SK-N-SH treated with all-trans-retinoic acid at 6 μM for 48 hours (cell line): ENCODE measurements at regions not wholly inside any gene's neighbourhood (a gene's known extent, or its start where the extent isn't known, plus 50 kb on each side); places are given as distances from the start of the nearest gene placed in this dataset.
"Not testable (repeated sequence)": the region's sequence is repeated elsewhere in the genome, so short reads cannot be mapped to it uniquely, and the experiment has no call there.

Experiments used
- ATAC-seq: fragments of 200-7000 bp; cut with Tn5 transposase; 3 replicates; pipeline ENCODE4 v1.9.1; 2020; ENCODE audit warnings: mild to moderate bottlenecking, moderate library complexity
- ARNTL ChIP-seq: fragments of 450-650 bp; formaldehyde crosslinking; IDR thresholded peaks from 2 replicates; pipeline ENCODE4 v1.5.0; 2020; ENCODE audit warnings: low read depth, mild to moderate bottlenecking, moderate library complexity, borderline replicate concordance
- BACH2 ChIP-seq: fragments of 250-450 bp; sonication (Bioruptor Pico); IDR thresholded peaks from 2 replicates; pipeline ENCODE4 v1.9.0; 2021; ENCODE audit warnings: mild to moderate bottlenecking, borderline replicate concordance
- CSDC2 ChIP-seq: fragments of 250-450 bp; sonication (Bioruptor Pico); IDR thresholded peaks from 2 replicates; pipeline ENCODE4 v1.5.0; 2020; ENCODE audit warnings: mild to moderate bottlenecking, moderate library complexity
- ESRRG ChIP-seq: fragments of 250-450 bp; sonication (Bioruptor Pico); IDR thresholded peaks from 2 replicates; pipeline ENCODE4 v1.6.1; 2021; ENCODE audit warnings: mild to moderate bottlenecking
- GLIS3 ChIP-seq: fragments of 250-450 bp; sonication (Bioruptor Pico); IDR thresholded peaks from 2 replicates; pipeline ENCODE4 v1.5.0; 2020; ENCODE audit warnings: mild to moderate bottlenecking, moderate library complexity
- ISL1 ChIP-seq: fragments of 250-450 bp; sonication (Bioruptor Pico); IDR thresholded peaks from 2 replicates; pipeline ENCODE4 v2.1.2; 2022; ENCODE audit warnings: mild to moderate bottlenecking, moderate library complexity
- OSR1 ChIP-seq: fragments of 250-450 bp; sonication (Bioruptor Pico); IDR thresholded peaks from 2 replicates; pipeline ENCODE4 v1.8.0; 2022; ENCODE audit warnings: moderate library complexity, mild to moderate bottlenecking, inconsistent platforms
- PPARA ChIP-seq: fragments of 250-450 bp; sonication (Bioruptor Pico); IDR thresholded peaks from 2 replicates; pipeline ENCODE4 v1.5.0; 2020; ENCODE audit warnings: mild to moderate bottlenecking, borderline replicate concordance
- RARB ChIP-seq: fragments of 250-450 bp; sonication (Bioruptor Pico); IDR thresholded peaks from 2 replicates; pipeline ENCODE4 v1.8.0; 2021; ENCODE audit warnings: mild to moderate bottlenecking, moderate library complexity
- SNAI2 ChIP-seq: fragments of 250-450 bp; sonication (Bioruptor Pico); IDR thresholded peaks from 2 replicates; pipeline ENCODE4 v1.5.0; 2020; ENCODE audit warnings: mild to moderate bottlenecking, moderate library complexity
- TCF4 ChIP-seq: fragments of 250-450 bp; sonication (Bioruptor Pico); IDR thresholded peaks from 2 replicates; pipeline ENCODE4 v1.8.0; 2021; ENCODE audit warnings: mild to moderate bottlenecking, moderate library complexity, borderline replicate concordance
- ZFP3 ChIP-seq: fragments of 250-450 bp; sonication (Bioruptor Pico); IDR thresholded peaks from 2 replicates; pipeline ENCODE4 v1.5.0; 2020; ENCODE audit warnings: mild to moderate bottlenecking, moderate library complexity
- ZFP30 ChIP-seq: fragments of 450-650 bp; formaldehyde crosslinking; IDR thresholded peaks from 2 replicates; pipeline ENCODE4 v1.5.0; 2022; ENCODE audit warnings: mild to moderate bottlenecking, moderate library complexity
- ZNF565 ChIP-seq: fragments of 450-650 bp; formaldehyde crosslinking; conservative IDR thresholded peaks from 2 replicates; pipeline ENCODE4 v1.5.0; 2020; ENCODE audit warnings: low read depth, mild to moderate bottlenecking, moderate library complexity
- ZNF70 ChIP-seq: fragments of 450-650 bp; formaldehyde crosslinking; IDR thresholded peaks from 2 replicates; pipeline ENCODE4 v1.5.0; 2020; ENCODE audit warnings: mild to moderate bottlenecking, moderate library complexity
- ZNF8 ChIP-seq: fragments of 450-650 bp; formaldehyde crosslinking; IDR thresholded peaks from 2 replicates; pipeline ENCODE4 v1.5.0; 2020; ENCODE audit warnings: mild to moderate bottlenecking, moderate library complexity
- TF ChIP-seq, protein P1 (sequence below): fragments of 250-450 bp; sonication (Bioruptor Pico); IDR thresholded peaks from 2 replicates; pipeline ENCODE4 v1.5.1; 2021; ENCODE audit warnings: mild to moderate bottlenecking, moderate library complexity
- TF ChIP-seq, protein P2 (sequence below): fragments of 250-450 bp; sonication (Bioruptor Pico); IDR thresholded peaks from 2 replicates; pipeline ENCODE4 v1.8.0; 2020; ENCODE audit warnings: mild to moderate bottlenecking, moderate library complexity, borderline replicate concordance
- TF ChIP-seq, protein P3 (sequence below): fragments of 250-450 bp; sonication (Bioruptor Pico); IDR thresholded peaks from 2 replicates; pipeline ENCODE4 v1.5.1; 2020; ENCODE audit warnings: low read depth, mild to moderate bottlenecking, moderate library complexity
- TF ChIP-seq, protein P4 (sequence below): fragments of 250-450 bp; sonication (Bioruptor Pico); IDR thresholded peaks from 2 replicates; pipeline ENCODE4 v1.8.0; 2021; ENCODE audit warnings: low read depth, mild to moderate bottlenecking, moderate library complexity, borderline replicate concordance
- TF ChIP-seq, protein P5 (sequence below): fragments of 250-450 bp; sonication (Bioruptor Pico); IDR thresholded peaks from 2 replicates; pipeline ENCODE4 v1.5.0; 2020; ENCODE audit warnings: mild to moderate bottlenecking, moderate library complexity

DNA sequence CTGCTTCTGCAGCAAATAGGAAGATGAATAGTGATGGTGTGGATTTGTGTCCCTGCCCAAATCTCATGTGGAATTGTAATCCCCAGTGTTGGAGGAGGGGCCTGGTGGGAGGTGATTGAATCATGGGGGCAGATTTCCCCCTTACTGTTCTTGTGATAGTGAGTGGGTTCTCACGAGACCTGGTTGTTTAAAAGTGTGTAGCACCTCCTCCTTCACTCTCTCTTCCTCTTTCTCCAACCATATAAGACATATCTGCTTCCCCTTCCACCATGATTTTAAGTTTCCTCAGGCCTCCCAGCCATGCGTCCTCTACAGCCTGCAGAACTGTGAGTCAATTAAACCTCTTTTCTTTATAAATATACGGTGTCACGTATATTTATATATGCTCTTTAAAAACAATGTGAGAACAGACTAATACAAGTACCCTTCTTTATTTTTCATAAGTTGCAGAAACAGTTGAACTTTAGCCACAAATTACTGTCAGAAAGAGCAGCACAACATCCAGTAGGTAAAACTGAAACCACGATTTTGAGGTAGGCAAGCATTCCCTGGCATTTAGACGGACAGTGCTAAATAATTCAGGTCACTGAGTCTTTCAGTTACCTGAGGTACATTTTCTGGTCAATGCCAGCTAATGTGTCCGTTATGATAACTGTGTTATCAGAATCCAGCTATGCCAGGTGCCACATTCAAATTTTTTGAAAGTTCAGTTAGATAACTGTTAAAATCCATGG, 79.3 kb upstream of the SPEF2 start:
- TF ChIP-seq, protein P1, sequence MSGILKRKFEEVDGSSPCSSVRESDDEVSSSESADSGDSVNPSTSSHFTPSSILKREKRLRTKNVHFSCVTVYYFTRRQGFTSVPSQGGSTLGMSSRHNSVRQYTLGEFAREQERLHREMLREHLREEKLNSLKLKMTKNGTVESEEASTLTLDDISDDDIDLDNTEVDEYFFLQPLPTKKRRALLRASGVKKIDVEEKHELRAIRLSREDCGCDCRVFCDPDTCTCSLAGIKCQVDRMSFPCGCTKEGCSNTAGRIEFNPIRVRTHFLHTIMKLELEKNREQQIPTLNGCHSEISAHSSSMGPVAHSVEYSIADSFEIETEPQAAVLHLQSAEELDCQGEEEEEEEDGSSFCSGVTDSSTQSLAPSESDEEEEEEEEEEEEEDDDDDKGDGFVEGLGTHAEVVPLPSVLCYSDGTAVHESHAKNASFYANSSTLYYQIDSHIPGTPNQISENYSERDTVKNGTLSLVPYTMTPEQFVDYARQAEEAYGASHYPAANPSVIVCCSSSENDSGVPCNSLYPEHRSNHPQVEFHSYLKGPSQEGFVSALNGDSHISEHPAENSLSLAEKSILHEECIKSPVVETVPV: no peak
- no peak for TF ChIP-seq ZNF565 (CRISPR knock-in tag)
- no peak for TF ChIP-seq ZFP3 (CRISPR knock-in tag)
- no peak for TF ChIP-seq GLIS3 (CRISPR knock-in tag)
- no peak for TF ChIP-seq SNAI2 (CRISPR knock-in tag)
- TF ChIP-seq, all 23 proteins: peak for 0
- ATAC-seq: no peak

DNA sequence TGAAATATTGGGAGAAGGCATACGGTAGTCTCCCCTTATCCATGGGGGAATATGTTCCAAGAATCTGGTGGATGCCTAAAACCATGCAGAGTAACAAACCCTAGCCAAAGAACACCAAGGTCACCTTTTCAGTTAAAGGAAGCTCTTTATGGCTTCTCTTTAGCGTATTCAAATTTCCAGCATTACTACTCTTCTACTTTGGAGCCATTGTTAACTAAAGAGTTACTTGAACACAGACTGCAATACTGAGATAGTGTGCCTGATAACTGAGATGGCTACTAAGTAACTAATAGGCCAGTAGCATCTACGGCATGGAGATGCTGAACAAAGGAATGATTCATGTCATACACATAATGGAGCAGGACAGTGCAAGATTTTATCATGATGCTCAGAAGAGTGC, 84.5 kb upstream of the SPEF2 start:
- TF ChIP-seq, protein P1: no peak
- TF ChIP-seq, protein P2, sequence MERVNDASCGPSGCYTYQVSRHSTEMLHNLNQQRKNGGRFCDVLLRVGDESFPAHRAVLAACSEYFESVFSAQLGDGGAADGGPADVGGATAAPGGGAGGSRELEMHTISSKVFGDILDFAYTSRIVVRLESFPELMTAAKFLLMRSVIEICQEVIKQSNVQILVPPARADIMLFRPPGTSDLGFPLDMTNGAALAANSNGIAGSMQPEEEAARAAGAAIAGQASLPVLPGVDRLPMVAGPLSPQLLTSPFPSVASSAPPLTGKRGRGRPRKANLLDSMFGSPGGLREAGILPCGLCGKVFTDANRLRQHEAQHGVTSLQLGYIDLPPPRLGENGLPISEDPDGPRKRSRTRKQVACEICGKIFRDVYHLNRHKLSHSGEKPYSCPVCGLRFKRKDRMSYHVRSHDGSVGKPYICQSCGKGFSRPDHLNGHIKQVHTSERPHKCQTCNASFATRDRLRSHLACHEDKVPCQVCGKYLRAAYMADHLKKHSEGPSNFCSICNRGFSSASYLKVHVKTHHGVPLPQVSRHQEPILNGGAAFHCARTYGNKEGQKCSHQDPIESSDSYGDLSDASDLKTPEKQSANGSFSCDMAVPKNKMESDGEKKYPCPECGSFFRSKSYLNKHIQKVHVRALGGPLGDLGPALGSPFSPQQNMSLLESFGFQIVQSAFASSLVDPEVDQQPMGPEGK (CRISPR knock-in tag): no peak
- no peak for TF ChIP-seq ZNF8 (CRISPR knock-in tag)
- TF ChIP-seq ISL1 (CRISPR knock-in tag): no peak
- TF ChIP-seq, protein P3, sequence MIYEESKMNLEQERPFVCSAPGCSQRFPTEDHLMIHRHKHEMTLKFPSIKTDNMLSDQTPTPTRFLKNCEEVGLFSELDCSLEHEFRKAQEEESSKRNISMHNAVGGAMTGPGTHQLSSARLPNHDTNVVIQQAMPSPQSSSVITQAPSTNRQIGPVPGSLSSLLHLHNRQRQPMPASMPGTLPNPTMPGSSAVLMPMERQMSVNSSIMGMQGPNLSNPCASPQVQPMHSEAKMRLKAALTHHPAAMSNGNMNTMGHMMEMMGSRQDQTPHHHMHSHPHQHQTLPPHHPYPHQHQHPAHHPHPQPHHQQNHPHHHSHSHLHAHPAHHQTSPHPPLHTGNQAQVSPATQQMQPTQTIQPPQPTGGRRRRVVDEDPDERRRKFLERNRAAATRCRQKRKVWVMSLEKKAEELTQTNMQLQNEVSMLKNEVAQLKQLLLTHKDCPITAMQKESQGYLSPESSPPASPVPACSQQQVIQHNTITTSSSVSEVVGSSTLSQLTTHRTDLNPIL (CRISPR knock-in tag): no peak
- TF ChIP-seq ZFP30 (CRISPR knock-in tag): no peak
- TF ChIP-seq, protein P4, sequence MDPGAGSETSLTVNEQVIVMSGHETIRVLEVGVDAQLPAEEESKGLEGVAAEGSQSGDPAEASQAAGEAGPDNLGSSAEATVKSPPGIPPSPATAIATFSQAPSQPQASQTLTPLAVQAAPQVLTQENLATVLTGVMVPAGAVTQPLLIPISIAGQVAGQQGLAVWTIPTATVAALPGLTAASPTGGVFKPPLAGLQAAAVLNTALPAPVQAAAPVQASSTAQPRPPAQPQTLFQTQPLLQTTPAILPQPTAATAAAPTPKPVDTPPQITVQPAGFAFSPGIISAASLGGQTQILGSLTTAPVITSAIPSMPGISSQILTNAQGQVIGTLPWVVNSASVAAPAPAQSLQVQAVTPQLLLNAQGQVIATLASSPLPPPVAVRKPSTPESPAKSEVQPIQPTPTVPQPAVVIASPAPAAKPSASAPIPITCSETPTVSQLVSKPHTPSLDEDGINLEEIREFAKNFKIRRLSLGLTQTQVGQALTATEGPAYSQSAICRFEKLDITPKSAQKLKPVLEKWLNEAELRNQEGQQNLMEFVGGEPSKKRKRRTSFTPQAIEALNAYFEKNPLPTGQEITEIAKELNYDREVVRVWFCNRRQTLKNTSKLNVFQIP (CRISPR knock-in tag): no peak
- no peak for TF ChIP-seq SNAI2 (CRISPR knock-in tag)
- no peak for TF ChIP-seq PPARA
- no peak for TF ChIP-seq CSDC2 (CRISPR knock-in tag)
- no peak for TF ChIP-seq ZFP3 (CRISPR knock-in tag)
- TF ChIP-seq ZNF70 (CRISPR knock-in tag): no peak
- TF ChIP-seq TCF4 (CRISPR knock-in tag): no peak
- no peak for TF ChIP-seq ZNF565 (CRISPR knock-in tag)
- TF ChIP-seq, protein P5, sequence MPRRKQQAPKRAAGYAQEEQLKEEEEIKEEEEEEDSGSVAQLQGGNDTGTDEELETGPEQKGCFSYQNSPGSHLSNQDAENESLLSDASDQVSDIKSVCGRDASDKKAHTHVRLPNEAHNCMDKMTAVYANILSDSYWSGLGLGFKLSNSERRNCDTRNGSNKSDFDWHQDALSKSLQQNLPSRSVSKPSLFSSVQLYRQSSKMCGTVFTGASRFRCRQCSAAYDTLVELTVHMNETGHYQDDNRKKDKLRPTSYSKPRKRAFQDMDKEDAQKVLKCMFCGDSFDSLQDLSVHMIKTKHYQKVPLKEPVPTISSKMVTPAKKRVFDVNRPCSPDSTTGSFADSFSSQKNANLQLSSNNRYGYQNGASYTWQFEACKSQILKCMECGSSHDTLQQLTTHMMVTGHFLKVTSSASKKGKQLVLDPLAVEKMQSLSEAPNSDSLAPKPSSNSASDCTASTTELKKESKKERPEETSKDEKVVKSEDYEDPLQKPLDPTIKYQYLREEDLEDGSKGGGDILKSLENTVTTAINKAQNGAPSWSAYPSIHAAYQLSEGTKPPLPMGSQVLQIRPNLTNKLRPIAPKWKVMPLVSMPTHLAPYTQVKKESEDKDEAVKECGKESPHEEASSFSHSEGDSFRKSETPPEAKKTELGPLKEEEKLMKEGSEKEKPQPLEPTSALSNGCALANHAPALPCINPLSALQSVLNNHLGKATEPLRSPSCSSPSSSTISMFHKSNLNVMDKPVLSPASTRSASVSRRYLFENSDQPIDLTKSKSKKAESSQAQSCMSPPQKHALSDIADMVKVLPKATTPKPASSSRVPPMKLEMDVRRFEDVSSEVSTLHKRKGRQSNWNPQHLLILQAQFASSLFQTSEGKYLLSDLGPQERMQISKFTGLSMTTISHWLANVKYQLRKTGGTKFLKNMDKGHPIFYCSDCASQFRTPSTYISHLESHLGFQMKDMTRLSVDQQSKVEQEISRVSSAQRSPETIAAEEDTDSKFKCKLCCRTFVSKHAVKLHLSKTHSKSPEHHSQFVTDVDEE: no peak
- no peak for TF ChIP-seq OSR1 (CRISPR knock-in tag)
- no peak for TF ChIP-seq RARB
- TF ChIP-seq BACH2 (CRISPR knock-in tag): no peak
- TF ChIP-seq ARNTL (CRISPR knock-in tag): no peak
- TF ChIP-seq ESRRG: no peak
- ATAC-seq: no peak

DNA sequence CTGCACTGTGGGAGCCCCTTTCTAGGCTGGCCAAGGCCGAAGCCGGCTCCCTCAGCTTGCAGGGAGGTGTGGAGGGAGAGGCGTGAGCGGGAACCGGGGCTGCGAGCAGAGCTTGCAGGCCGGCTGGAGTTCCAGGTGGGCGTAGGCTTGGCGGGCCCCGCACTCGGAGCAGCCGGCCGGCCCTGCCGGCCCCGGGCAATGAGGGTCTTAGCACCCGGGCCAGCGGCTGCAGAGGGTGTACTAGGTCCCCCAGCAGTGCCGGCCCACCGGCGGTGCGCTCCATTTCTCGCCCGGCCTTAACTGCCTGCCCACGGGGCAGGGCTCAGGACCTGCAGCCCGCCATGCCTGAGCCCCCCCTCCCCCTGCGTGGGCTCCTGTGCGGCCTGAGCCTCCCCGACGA, 86.1 kb upstream of the SPEF2 start:
- ATAC-seq: not testable (repeated sequence)
